Small intestine (tissue), 7 donors: ENCODE measurements at regions not wholly inside any gene's neighbourhood (a gene's known extent, or its start where the extent isn't known, plus 50 kb on each side); places are given as distances from the start of the nearest gene placed in this dataset.
A peak's percentile ranks its signal among the peaks of the same experiment; 100 is the strongest.

Source experiments
- DNase-seq, 2 donors: peaks; one replicate each; pipeline versions ENCODE4 v3.0.0 to v3.0.0-alpha.2; 2013
- FAIRE-seq: peaks from 2 replicates; lab custom pipeline; 2012; peaks lifted over from hg19 to GRCh38; lab: Jason Lieb, UNC
- H3K27ac ChIP-seq, 3 donors: one replicate each; pipeline ENCODE4 v1.5.1; 2013; ENCODE audit warnings: low read length in 2 of 3, mild to moderate bottlenecking in 2 of 3, control low read depth in 1 of 3, inconsistent platforms in 1 of 3, low read depth in 1 of 3, moderate library complexity in 1 of 3
- H3K27me3 ChIP-seq, 3 donors: one replicate each; pipeline ENCODE4 v1.6.1; 2013; ENCODE audit warnings: low read length in 3 of 3, inconsistent platforms in 1 of 3; ENCODE audit not compliant: control insufficient read depth in 3 of 3, insufficient read depth in 3 of 3
- H3K36me3 ChIP-seq, 3 donors: one replicate each; pipeline ENCODE4 v1.6.1; 2013; ENCODE audit warnings: low read length in 3 of 3, inconsistent platforms in 1 of 3, low read depth in 1 of 3, mild to moderate bottlenecking in 1 of 3, moderate library complexity in 1 of 3; ENCODE audit not compliant: control insufficient read depth in 3 of 3, insufficient read depth in 2 of 3
- H3K4me1 ChIP-seq, 3 donors: one replicate each; pipeline ENCODE4 v1.6.1; 2013; ENCODE audit warnings: low read length in 2 of 3, inconsistent platforms in 1 of 3, low read depth in 1 of 3, mild to moderate bottlenecking in 1 of 3, moderate library complexity in 1 of 3; ENCODE audit not compliant: control insufficient read depth in 3 of 3, insufficient read depth in 2 of 3
- H3K4me3 ChIP-seq, 3 donors: one replicate each; pipeline ENCODE4 v1.5.1; 2013; ENCODE audit warnings: low read length in 3 of 3, control low read depth in 1 of 3, inconsistent platforms in 1 of 3, low read depth in 1 of 3, mild to moderate bottlenecking in 1 of 3, moderate library complexity in 1 of 3
- H3K9me3 ChIP-seq, 2 donors: one replicate each; pipeline ENCODE4 v1.6.1; 2013; ENCODE audit warnings: low read depth in 1 of 2, low read length in 1 of 2; ENCODE audit not compliant: control insufficient read depth in 2 of 2, insufficient read depth in 1 of 2
- WGBS, 3 donors: extraction: QIAGEN DNeasy Blood & Tissue Kit; methylation state at CpG; one replicate each; pipeline ENCODE4 v1.1.7; 2013; 5-methylcytosine and 5-hydroxymethylcytosine counted together
- donor health status: healthy with polysubstance abuse.
- donor health status: control.
- donor health status: control.
- donor health status: Bipolar disorder and iron deficiency.
- donor health status: healthy.

GRCh38 chr21:15407585-15407984, 322.2 kb upstream of the USP25 start:
- FAIRE-seq (no peak), DNase-seq (no peak)
- Histone ChIP-seq H3K27me3 (no peaks in the 10 kb centered on the region), H3K9me3 (no peaks in the 10 kb centered on the region), H3K4me1 (no peaks in the 10 kb centered on the region), H3K36me3 (no peaks in the 10 kb centered on the region), H3K4me3 (no peak overlapping the region), H3K27ac (no peak overlapping the region)
- 65 to 83% (median 72%) methylated on average over 5 of the region's 5 CpGs for WGBS, 3 donors

- no peak for FAIRE-seq
- DNase-seq = no peak
- no peaks in the 10 kb centered on the region for H3K4me1 ChIP-seq
- H3K27ac ChIP-seq = no peak overlapping the region
- no peak overlapping the region for H3K4me3 ChIP-seq
- H3K27me3 ChIP-seq = no peaks in the 10 kb centered on the region
- no peaks in the 10 kb centered on the region for H3K36me3 ChIP-seq
- no peaks in the 10 kb centered on the region for H3K9me3 ChIP-seq
- 77 to 90% (median 89%) methylated on average over 2 of the region's 2 CpGs for WGBS, 3 donors
Measured at GRCh38 chr21:15408089-15408488, 321.7 kb upstream of the USP25 start.

- Histone ChIP-seq H3K27me3 (no peaks in the 10 kb centered on the region), H3K4me3 (no peak overlapping the region), H3K36me3 (no peaks in the 10 kb centered on the region), H3K27ac (no peak overlapping the region), H3K4me1 (no peaks in the 10 kb centered on the region), H3K9me3 (no peaks in the 10 kb centered on the region)
- WGBS, 3 donors = 90 to 97% (median 95%) methylated on average over 1 of the region's 1 CpG
- FAIRE-seq (no peak), DNase-seq (no peak)
Measured at GRCh38 chr21:15409031-15409430, 320.8 kb upstream of the USP25 start.

- WGBS, 3 donors = 90 to 99% (median 91%) methylated on average over 3 of the region's 3 CpGs
- no peak for FAIRE-seq
- DNase-seq = no peak
- Histone ChIP-seq H3K4me1 (no peaks in the 10 kb centered on the region), H3K36me3 (no peaks in the 10 kb centered on the region), H3K27ac (no peak overlapping the region), H3K9me3 (no peaks in the 10 kb centered on the region), H3K4me3 (no peak overlapping the region), H3K27me3 (no peaks in the 10 kb centered on the region)
Measured at GRCh38 chr21:15410853-15411252, 318.9 kb upstream of the USP25 start.

GRCh38 chr21:15414057-15414456, 315.7 kb upstream of the USP25 start:
- H3K9me3 ChIP-seq = no peaks in the 10 kb centered on the region
- no peak overlapping the region for H3K27ac ChIP-seq
- no peak for FAIRE-seq
- H3K27me3 ChIP-seq = no peaks in the 10 kb centered on the region
- no peak overlapping the region for H3K4me3 ChIP-seq
- no peaks in the 10 kb centered on the region for H3K4me1 ChIP-seq
- 22 to 28% (median 22%) methylated on average over 1 of the region's 1 CpG for WGBS, 3 donors
- peak in 1 of 2 donors; percentile 4 for DNase-seq
- H3K36me3 ChIP-seq = no peaks in the 10 kb centered on the region

GRCh38 chr21:15415541-15416261, 314.1 kb upstream of the USP25 start:
- DNase-seq = peak in 1 of 2 donors; percentile 7
- Histone ChIP-seq H3K9me3 (no peaks in the 10 kb centered on the region), H3K36me3 (no peaks in the 10 kb centered on the region), H3K27me3 (no peaks in the 10 kb centered on the region), H3K27ac (no peak overlapping the region), H3K4me1 (no peaks in the 10 kb centered on the region), H3K4me3 (no peak overlapping the region)
- FAIRE-seq = no peak
- 72 to 89% (median 75%) methylated on average over 2 of the region's 2 CpGs for WGBS, 3 donors

GRCh38 chr21:15421441-15421881, 308.3 kb upstream of the USP25 start:
- no peaks in the 10 kb centered on the region for H3K9me3 ChIP-seq
- no peak overlapping the region for H3K4me3 ChIP-seq
- H3K36me3 ChIP-seq = no peaks in the 10 kb centered on the region
- H3K4me1 ChIP-seq = no peaks in the 10 kb centered on the region
- no peak for DNase-seq
- H3K27me3 ChIP-seq = no peaks in the 10 kb centered on the region
- no peak overlapping the region for H3K27ac ChIP-seq
- no peak for FAIRE-seq
- 70 to 83% (median 78%) methylated on average over 5 of the region's 5 CpGs for WGBS, 3 donors

- no peak for DNase-seq
- FAIRE-seq = no peak
- Histone ChIP-seq H3K36me3 (no peaks in the 10 kb centered on the region), H3K27ac (no peak overlapping the region), H3K4me1 (no peaks in the 10 kb centered on the region), H3K9me3 (no peaks in the 10 kb centered on the region), H3K4me3 (no peak overlapping the region), H3K27me3 (no peaks in the 10 kb centered on the region)
- WGBS, 3 donors = 73 to 81% (median 79%) methylated on average over 2 of the region's 2 CpGs
Measured at GRCh38 chr21:15421947-15422346, 307.8 kb upstream of the USP25 start.

GRCh38 chr21:15422783-15423182, 307.0 kb upstream of the USP25 start:
- Histone ChIP-seq H3K36me3 (no peaks in the 10 kb centered on the region), H3K9me3 (no peaks in the 10 kb centered on the region), H3K4me3 (no peak overlapping the region), H3K4me1 (no peaks in the 10 kb centered on the region), H3K27me3 (no peaks in the 10 kb centered on the region), H3K27ac (no peak overlapping the region)
- WGBS, 3 donors = 44 to 75% (median 74%) methylated on average over 3 of the region's 3 CpGs
- DNase-seq (no peak), FAIRE-seq (no peak)
